ENCODE measurements at regions not wholly inside any gene's neighbourhood (a gene's known extent, or its start where the extent isn't known, plus 50 kb on each side); places are given as distances from the start of the nearest gene placed in this dataset.

DNA sequence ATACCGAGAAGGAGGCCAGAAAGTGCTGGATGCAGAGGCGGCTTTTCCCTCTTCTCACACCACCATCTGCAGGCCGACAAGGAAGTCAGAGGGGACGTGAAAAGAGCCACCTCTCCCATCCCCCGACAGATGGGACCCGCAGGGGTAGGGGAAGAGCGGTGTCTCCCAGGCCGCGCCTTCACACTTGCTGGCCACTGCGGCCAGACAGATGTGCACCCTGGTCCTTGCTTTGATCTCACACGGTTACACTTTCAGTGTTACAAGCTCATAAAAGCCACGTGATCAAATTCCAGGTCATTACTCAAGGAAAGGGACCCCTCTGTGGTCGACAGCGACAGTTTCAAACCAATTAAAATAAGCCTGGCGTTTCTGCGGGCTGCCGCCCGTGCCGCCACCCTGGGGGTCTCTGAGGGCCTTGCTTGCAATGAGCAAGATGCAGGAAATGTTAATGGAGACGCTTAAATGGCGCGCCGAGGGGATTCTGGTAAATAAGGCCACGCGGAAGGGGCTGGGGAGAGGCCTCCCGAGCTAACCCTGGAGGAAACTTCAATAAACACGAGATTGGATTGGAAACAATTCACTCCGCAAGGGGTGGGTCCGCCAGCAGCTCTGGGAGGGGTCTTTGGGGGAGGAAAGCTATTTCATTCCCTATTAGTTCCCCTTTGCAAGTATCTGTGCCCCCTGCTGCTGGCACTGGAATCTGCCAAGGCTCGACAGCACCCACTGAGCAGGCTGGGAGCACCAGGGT, 240.9 kb downstream of the ENGASE start (continued):
- TF ChIP-seq JAZF1 (CRISPR knock-in tag; IDR thresholded peaks at IDR 0.05) (no peak), SMAD4 (CRISPR knock-in tag; IDR thresholded peaks at IDR 0.05) (no peak), RELA (CRISPR knock-in tag; IDR thresholded peaks at IDR 0.05; ENCODE audit: borderline replicate concordance) (no peak)

GRCh38 chr17:79314617-79315357, 240.2 kb downstream of the ENGASE start:
- no peak for DNase-seq (ENCODE audit: low spot score)
- no peak overlapping the region for H3K27ac Mint-ChIP-seq
- H3K27me3 Mint-ChIP-seq (ENCODE audit: low read depth): no peaks in the 10 kb centered on the region
- no peak overlapping the region for H3K4me3 Mint-ChIP-seq
- CTCF ChIA-PET: interaction anchor here (1.2 to 1.5 kb wide), 2 partner anchors 74 to 206 kb away, joined by 3 read pairs; no protein-coding TSS in a partner anchor
- peaks cover 13% of the 10 kb centered on the region for H3K4me1 Mint-ChIP-seq
- no peaks in the 10 kb centered on the region for H3K9me3 Mint-ChIP-seq
- POLR2A ChIA-PET: no interaction called here
- H3K36me3 Mint-ChIP-seq: no peaks in the 10 kb centered on the region
- TF ChIP-seq ZNF396 (CRISPR knock-in tag; IDR thresholded peaks at IDR 0.05; ENCODE audit: borderline replicate concordance) (no peak), ZNF263 (CRISPR knock-in tag; IDR thresholded peaks at IDR 0.05; ENCODE audit: low read depth) (no peak), ZNF671 (CRISPR knock-in tag; IDR thresholded peaks at IDR 0.05) (no peak), SOX15 (CRISPR knock-in tag; IDR thresholded peaks at IDR 0.05) (no peak), JAZF1 (CRISPR knock-in tag; IDR thresholded peaks at IDR 0.05) (no peak), ETV6 (CRISPR knock-in tag; IDR thresholded peaks at IDR 0.05) (no peak), KAT7 (CRISPR knock-in tag; IDR thresholded peaks at IDR 0.05; ENCODE audit: borderline replicate concordance) (no peak), JUN (CRISPR knock-in tag; IDR thresholded peaks at IDR 0.05) (no peak), ZNF219 (CRISPR knock-in tag; IDR thresholded peaks at IDR 0.05; ENCODE audit: borderline replicate concordance) (no peak), ZNF317 (CRISPR knock-in tag; IDR thresholded peaks at IDR 0.05; ENCODE audit: borderline replicate concordance, low read depth) (no peak)
- TF ChIP-seq, protein P1, sequence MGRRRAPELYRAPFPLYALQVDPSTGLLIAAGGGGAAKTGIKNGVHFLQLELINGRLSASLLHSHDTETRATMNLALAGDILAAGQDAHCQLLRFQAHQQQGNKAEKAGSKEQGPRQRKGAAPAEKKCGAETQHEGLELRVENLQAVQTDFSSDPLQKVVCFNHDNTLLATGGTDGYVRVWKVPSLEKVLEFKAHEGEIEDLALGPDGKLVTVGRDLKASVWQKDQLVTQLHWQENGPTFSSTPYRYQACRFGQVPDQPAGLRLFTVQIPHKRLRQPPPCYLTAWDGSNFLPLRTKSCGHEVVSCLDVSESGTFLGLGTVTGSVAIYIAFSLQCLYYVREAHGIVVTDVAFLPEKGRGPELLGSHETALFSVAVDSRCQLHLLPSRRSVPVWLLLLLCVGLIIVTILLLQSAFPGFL (CRISPR knock-in tag; IDR thresholded peaks at IDR 0.05; ENCODE audit: borderline replicate concordance): no peak
- TF ChIP-seq, protein P2, sequence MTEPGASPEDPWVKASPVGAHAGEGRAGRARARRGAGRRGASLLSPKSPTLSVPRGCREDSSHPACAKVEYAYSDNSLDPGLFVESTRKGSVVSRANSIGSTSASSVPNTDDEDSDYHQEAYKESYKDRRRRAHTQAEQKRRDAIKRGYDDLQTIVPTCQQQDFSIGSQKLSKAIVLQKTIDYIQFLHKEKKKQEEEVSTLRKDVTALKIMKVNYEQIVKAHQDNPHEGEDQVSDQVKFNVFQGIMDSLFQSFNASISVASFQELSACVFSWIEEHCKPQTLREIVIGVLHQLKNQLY (CRISPR knock-in tag; IDR thresholded peaks at IDR 0.05): no peak
- TF ChIP-seq, protein P3, sequence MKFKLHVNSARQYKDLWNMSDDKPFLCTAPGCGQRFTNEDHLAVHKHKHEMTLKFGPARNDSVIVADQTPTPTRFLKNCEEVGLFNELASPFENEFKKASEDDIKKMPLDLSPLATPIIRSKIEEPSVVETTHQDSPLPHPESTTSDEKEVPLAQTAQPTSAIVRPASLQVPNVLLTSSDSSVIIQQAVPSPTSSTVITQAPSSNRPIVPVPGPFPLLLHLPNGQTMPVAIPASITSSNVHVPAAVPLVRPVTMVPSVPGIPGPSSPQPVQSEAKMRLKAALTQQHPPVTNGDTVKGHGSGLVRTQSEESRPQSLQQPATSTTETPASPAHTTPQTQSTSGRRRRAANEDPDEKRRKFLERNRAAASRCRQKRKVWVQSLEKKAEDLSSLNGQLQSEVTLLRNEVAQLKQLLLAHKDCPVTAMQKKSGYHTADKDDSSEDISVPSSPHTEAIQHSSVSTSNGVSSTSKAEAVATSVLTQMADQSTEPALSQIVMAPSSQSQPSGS (CRISPR knock-in tag; IDR thresholded peaks at IDR 0.05; ENCODE audit: borderline replicate concordance, low read depth): no peak
- TF ChIP-seq, protein P4, sequence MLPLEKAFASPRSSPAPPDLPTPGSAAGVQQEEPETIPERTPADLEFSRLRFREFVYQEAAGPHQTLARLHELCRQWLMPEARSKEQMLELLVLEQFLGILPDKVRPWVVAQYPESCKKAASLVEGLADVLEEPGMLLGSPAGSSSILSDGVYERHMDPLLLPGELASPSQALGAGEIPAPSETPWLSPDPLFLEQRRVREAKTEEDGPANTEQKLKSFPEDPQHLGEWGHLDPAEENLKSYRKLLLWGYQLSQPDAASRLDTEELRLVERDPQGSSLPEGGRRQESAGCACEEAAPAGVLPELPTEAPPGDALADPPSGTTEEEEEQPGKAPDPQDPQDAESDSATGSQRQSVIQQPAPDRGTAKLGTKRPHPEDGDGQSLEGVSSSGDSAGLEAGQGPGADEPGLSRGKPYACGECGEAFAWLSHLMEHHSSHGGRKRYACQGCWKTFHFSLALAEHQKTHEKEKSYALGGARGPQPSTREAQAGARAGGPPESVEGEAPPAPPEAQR (CRISPR knock-in tag; IDR thresholded peaks at IDR 0.05): no peak
- no peak for ATAC-seq

DNA sequence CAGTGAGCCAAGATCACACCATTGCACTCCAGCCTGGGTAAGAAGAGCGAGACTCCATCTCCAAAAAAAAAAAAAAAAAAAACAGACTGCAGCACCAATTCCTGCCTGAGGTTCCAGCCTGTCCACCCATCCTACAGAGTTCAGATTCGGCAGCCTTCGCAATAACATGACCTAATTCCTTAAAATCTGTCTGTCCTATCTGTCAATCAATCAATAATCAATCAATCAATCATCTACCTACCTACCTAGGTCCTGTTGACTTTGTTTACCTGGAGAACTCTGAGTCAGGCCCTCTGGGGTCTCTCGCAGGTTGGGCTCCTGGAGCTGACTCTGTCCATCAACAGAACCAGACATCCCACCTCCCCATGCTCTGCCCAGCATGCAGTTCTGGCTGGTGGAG, 236.7 kb downstream of the ENGASE start:
- H3K9me3 Mint-ChIP-seq: no peaks in the 10 kb centered on the region
- no peaks in the 10 kb centered on the region for H3K36me3 Mint-ChIP-seq
- H3K4me1 Mint-ChIP-seq: peaks cover 13% of the 10 kb centered on the region
- H3K27ac Mint-ChIP-seq: no peak overlapping the region
- no peaks in the 10 kb centered on the region for H3K27me3 Mint-ChIP-seq (ENCODE audit: low read depth)
- ATAC-seq: no peak
- CTCF ChIA-PET: interaction anchor here (0.7 kb wide), 2 partner anchors 124 to 967 kb away, joined by 3 to 4 read pairs; no protein-coding TSS in a partner anchor
- no peak overlapping the region for H3K4me3 Mint-ChIP-seq
- DNase-seq (ENCODE audit: low spot score): no peak
- POLR2A ChIA-PET: no interaction called here
- TF ChIP-seq ZNF416 (CRISPR knock-in tag; IDR thresholded peaks at IDR 0.05): no peak
- TF ChIP-seq, protein P5, sequence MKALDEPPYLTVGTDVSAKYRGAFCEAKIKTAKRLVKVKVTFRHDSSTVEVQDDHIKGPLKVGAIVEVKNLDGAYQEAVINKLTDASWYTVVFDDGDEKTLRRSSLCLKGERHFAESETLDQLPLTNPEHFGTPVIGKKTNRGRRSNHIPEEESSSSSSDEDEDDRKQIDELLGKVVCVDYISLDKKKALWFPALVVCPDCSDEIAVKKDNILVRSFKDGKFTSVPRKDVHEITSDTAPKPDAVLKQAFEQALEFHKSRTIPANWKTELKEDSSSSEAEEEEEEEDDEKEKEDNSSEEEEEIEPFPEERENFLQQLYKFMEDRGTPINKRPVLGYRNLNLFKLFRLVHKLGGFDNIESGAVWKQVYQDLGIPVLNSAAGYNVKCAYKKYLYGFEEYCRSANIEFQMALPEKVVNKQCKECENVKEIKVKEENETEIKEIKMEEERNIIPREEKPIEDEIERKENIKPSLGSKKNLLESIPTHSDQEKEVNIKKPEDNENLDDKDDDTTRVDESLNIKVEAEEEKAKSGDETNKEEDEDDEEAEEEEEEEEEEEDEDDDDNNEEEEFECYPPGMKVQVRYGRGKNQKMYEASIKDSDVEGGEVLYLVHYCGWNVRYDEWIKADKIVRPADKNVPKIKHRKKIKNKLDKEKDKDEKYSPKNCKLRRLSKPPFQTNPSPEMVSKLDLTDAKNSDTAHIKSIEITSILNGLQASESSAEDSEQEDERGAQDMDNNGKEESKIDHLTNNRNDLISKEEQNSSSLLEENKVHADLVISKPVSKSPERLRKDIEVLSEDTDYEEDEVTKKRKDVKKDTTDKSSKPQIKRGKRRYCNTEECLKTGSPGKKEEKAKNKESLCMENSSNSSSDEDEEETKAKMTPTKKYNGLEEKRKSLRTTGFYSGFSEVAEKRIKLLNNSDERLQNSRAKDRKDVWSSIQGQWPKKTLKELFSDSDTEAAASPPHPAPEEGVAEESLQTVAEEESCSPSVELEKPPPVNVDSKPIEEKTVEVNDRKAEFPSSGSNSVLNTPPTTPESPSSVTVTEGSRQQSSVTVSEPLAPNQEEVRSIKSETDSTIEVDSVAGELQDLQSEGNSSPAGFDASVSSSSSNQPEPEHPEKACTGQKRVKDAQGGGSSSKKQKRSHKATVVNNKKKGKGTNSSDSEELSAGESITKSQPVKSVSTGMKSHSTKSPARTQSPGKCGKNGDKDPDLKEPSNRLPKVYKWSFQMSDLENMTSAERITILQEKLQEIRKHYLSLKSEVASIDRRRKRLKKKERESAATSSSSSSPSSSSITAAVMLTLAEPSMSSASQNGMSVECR (CRISPR knock-in tag; IDR thresholded peaks at IDR 0.05; ENCODE audit: borderline replicate concordance): no peak
- TF ChIP-seq ZNF425 (CRISPR knock-in tag; conservative IDR thresholded peaks at IDR 0.05): no peak
- no peak for TF ChIP-seq FOXJ3 (CRISPR knock-in tag; IDR thresholded peaks at IDR 0.05; ENCODE audit: borderline replicate concordance)
- no peak for TF ChIP-seq CBFB (CRISPR knock-in tag; IDR thresholded peaks at IDR 0.05; ENCODE audit: low read depth)

Measured in WTC11 (cell line).